Hepatocyte (in vitro differentiated cells): ENCODE measurements at regions not wholly inside any gene's neighbourhood (a gene's known extent, or its start where the extent isn't known, plus 50 kb on each side); places are given as distances from the start of the nearest gene placed in this dataset.

Experiments used
- DNase-seq: peaks from one replicate; pipeline ENCODE4 v3.0.0-alpha.2; 2016; ENCODE audit warnings: low spot score
- H2AFZ ChIP-seq: fragments of 200-600 bp; sonication (generic); 2 replicates; pipeline ENCODE4 v1.6.0; 2016; ENCODE audit warnings: antibody characterized with exemption, mild to moderate bottlenecking
- H3K27ac ChIP-seq: fragments of 200-600 bp; sonication (generic); 2 replicates; pipeline ENCODE4 v1.5.1; 2016; ENCODE audit warnings: mild to moderate bottlenecking
- H3K27me3 ChIP-seq: fragments of 200-600 bp; sonication (generic); 2 replicates; pipeline ENCODE4 v1.6.1; 2016
- H3K36me3 ChIP-seq: fragments of 200-600 bp; sonication (generic); replicated peaks from 2 replicates; pipeline ENCODE4 v1.5.1; 2016; ENCODE audit warnings: low read depth; ENCODE audit not compliant: insufficient read depth
- H3K4me1 ChIP-seq: fragments of 200-600 bp; sonication (generic); 2 replicates; pipeline ENCODE4 v1.5.1; 2016; ENCODE audit warnings: mild to moderate bottlenecking, moderate library complexity; ENCODE audit not compliant: insufficient read depth
- H3K4me2 ChIP-seq: fragments of 200-600 bp; sonication (generic); 2 replicates; pipeline ENCODE4 v1.6.0; 2016
- H3K4me3 ChIP-seq: fragments of 200-600 bp; sonication (generic); 2 replicates; pipeline ENCODE4 v1.5.1; 2016; ENCODE audit warnings: mild to moderate bottlenecking
- H3K79me2 ChIP-seq: fragments of 200-600 bp; sonication (generic); 2 replicates; pipeline ENCODE4 v1.6.0; 2017; ENCODE audit warnings: mild to moderate bottlenecking
- H3K9me2 ChIP-seq: fragments of 200-600 bp; sonication (generic); replicated peaks from 2 replicates; pipeline ENCODE4 v1.6.0; 2017; ENCODE audit warnings: mild to moderate bottlenecking; ENCODE audit not compliant: insufficient read depth
- H3K9me3 ChIP-seq: fragments of 200-600 bp; sonication (generic); 2 replicates; pipeline ENCODE4 v1.5.1; 2016; ENCODE audit warnings: low read depth, mild to moderate bottlenecking
- H4K20me1 ChIP-seq: fragments of 200-600 bp; sonication (generic); 2 replicates; pipeline ENCODE4 v1.6.0; 2016; ENCODE audit warnings: mild to moderate bottlenecking; ENCODE audit not compliant: insufficient read depth, poor library complexity, severe bottlenecking
- CTCF ChIP-seq: fragments of 200-600 bp; sonication (generic); IDR thresholded peaks from 2 replicates; pipeline ENCODE4 v1.5.1; 2016; ENCODE audit warnings: antibody characterized with exemption, mild to moderate bottlenecking; ENCODE audit not compliant: poor library complexity
- EZH2 ChIP-seq: fragments of 200-600 bp; sonication (generic); IDR thresholded peaks from 2 replicates; pipeline ENCODE4 v1.6.1; 2016; ENCODE audit warnings: antibody characterized with exemption, mild to moderate bottlenecking, borderline replicate concordance
- EZH2phosphoT487 ChIP-seq: fragments of 200-600 bp; sonication (generic); IDR thresholded peaks from one replicate; pipeline ENCODE4 v1.6.1; 2018; ENCODE audit warnings: antibody characterized with exemption, mild to moderate bottlenecking, low read depth, moderate library complexity; ENCODE audit not compliant: unreplicated experiment, severe bottlenecking
- WGBS: methylation state at CpG from one replicate; pipeline ENCODE4 v1.1.6; 2016; ENCODE audit warnings: low lambda C conversion rate; ENCODE audit errors: missing lambda C conversion rate; 5-methylcytosine and 5-hydroxymethylcytosine counted together

DNA sequence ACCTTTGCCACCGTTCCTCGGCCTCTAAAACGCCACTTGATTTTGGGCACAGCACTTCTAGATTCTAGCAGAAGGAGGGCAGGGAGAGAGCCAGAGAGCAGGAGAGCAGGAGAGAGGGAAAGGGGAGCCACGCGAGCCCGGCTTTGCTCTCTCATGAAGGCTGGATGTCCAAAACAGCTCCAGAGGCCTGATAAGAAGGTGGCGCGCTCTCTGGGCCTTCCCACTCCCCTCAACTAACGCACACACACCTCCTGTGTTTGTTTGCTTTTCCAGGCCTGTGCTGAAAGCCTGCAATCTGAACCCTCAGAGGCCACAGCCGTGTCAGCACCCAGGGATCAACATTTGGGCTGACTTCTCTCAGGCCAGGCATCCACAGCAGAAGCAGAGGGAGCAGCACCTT lies 184.8 kb upstream of the SOX11 start:
- Histone ChIP-seq H3K79me2 (no peaks in the 10 kb centered on the region), H3K27me3 (no peaks in the 10 kb centered on the region), H3K4me3 (no peak overlapping the region), H3K4me2 (no peak overlapping the region), H3K4me1 (no peaks in the 10 kb centered on the region), H4K20me1 (no peaks in the 10 kb centered on the region), H3K9me3 (no peaks in the 10 kb centered on the region), H2AFZ (no peak overlapping the region), H3K36me3 (no peaks in the 10 kb centered on the region), H3K27ac (no peak overlapping the region), H3K9me2 (no peaks in the 10 kb centered on the region)
- WGBS, result 59% methylated on average over 10 of the region's 10 CpGs
- TF ChIP-seq EZH2, result no peak
- no peak for TF ChIP-seq CTCF
- TF ChIP-seq EZH2phosphoT487, result no peak
- no peak for DNase-seq

- TF ChIP-seq EZH2phosphoT487 (no peak), EZH2 (no peak)
- WGBS, result 95% methylated on average over 7 of the region's 7 CpGs
- H3K36me3 ChIP-seq, result no peaks in the 10 kb centered on the region
These were observed 182.8 kb upstream of the SOX11 start for GRCh38 chr2:5509362-5509761.

DNA sequence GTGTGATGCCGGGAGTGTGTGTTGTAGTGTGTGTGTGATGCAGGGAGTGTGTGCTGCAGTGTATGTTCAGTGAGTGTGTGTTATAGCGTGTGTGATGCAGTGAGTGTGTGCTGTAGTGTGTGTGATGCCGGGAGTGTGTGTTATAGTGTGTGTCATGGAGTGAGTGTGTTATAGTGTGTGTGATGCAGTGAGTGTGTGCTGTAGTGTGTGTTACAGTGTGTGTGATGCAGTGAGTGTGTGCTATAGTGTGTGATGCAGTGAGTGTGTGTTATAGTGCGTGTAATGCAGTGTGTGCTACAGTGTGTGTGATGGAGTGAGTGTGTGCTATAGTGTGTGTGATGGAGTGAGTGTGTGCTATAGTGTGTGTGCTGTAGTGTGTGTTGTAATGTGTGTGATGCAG lies 182.1 kb upstream of the SOX11 start:
- no peaks in the 10 kb centered on the region for H4K20me1 ChIP-seq
- no peaks in the 10 kb centered on the region for H3K36me3 ChIP-seq
- no peaks in the 10 kb centered on the region for H3K27me3 ChIP-seq
- DNase-seq, result no peak
- H3K4me3 ChIP-seq, result no peak overlapping the region
- no peaks in the 10 kb centered on the region for H3K9me3 ChIP-seq
- no peaks in the 10 kb centered on the region for H3K9me2 ChIP-seq
- no peak for TF ChIP-seq EZH2phosphoT487
- TF ChIP-seq EZH2, result no peak
- no peak for TF ChIP-seq CTCF
- H3K79me2 ChIP-seq, result no peaks in the 10 kb centered on the region
- H3K4me2 ChIP-seq, result no peak overlapping the region
- no peaks in the 10 kb centered on the region for H3K4me1 ChIP-seq
- 98% methylated on average over 4 of the region's 4 CpGs for WGBS
- H3K27ac ChIP-seq, result no peak overlapping the region
- H2AFZ ChIP-seq, result no peak overlapping the region

More at GRCh38 chr2:5509362-5509761, 182.8 kb upstream of the SOX11 start:
- Histone ChIP-seq H3K4me1 (no peaks in the 10 kb centered on the region), H3K27me3 (no peaks in the 10 kb centered on the region), H4K20me1 (no peaks in the 10 kb centered on the region), H3K79me2 (no peaks in the 10 kb centered on the region), H3K27ac (no peak overlapping the region), H3K4me2 (no peak overlapping the region), H3K4me3 (no peak overlapping the region), H3K9me3 (no peaks in the 10 kb centered on the region), H3K9me2 (no peaks in the 10 kb centered on the region), H2AFZ (no peak overlapping the region)
- no peak for DNase-seq

GRCh38 chr2:5515693-5516092 lies 176.5 kb upstream of the SOX11 start:
- Histone ChIP-seq H3K36me3 (no peaks in the 10 kb centered on the region), H3K4me3 (no peak overlapping the region), H3K4me1 (peaks cover 11% of the 10 kb centered on the region), H3K9me3 (no peaks in the 10 kb centered on the region), H3K79me2 (no peaks in the 10 kb centered on the region), H2AFZ (no peak overlapping the region), H3K9me2 (no peaks in the 10 kb centered on the region), H4K20me1 (no peaks in the 10 kb centered on the region), H3K27ac (no peak overlapping the region), H3K4me2 (no peak overlapping the region), H3K27me3 (no peaks in the 10 kb centered on the region)
- DNase-seq, result no peak
- 89% methylated on average over 2 of the region's 2 CpGs for WGBS
- TF ChIP-seq CTCF, result no peak
